ENCODE measurements at regions not wholly inside any gene's neighbourhood (a gene's known extent, or its start where the extent isn't known, plus 50 kb on each side); places are given as distances from the start of the nearest gene placed in this dataset.

- no peak for TF ChIP-seq MAX (IDR thresholded peaks at IDR 0.05)
- TF ChIP-seq EP300 (IDR thresholded peaks at IDR 0.05; ENCODE audit: borderline replicate concordance), result no peak
- TF ChIP-seq TAF1 (IDR thresholded peaks at IDR 0.05; ENCODE audit: low read depth), result no peak
- no peak for TF ChIP-seq CREB1 (IDR thresholded peaks at IDR 0.05; ENCODE audit: low read depth)
These were observed 112.2 kb downstream of the PLEKHG1 start for GRCh38 chr6:150711584-150712504.
